ENCODE measurements at regions not wholly inside any gene's neighbourhood (a gene's known extent, or its start where the extent isn't known, plus 50 kb on each side); places are given as distances from the start of the nearest gene placed in this dataset.

GRCh38 chr6:159481897-159482296 is 211.1 kb downstream of the SOD2 start:
- no peak for DNase-seq (ENCODE audit: low read depth)
- TF ChIP-seq CTCF (IDR thresholded peaks at IDR 0.05; ENCODE audit: insufficient read depth, low read length, poor library complexity, severe bottlenecking): no peak
- Histone ChIP-seq H3K36me3 (ENCODE audit: control insufficient read depth, insufficient read depth, low read length) (no peaks in the 10 kb centered on the region), H3K27me3 (ENCODE audit: control insufficient read depth, insufficient read depth, low read length) (no peaks in the 10 kb centered on the region), H3K4me3 (ENCODE audit: low read depth, low read length) (no peak overlapping the region)

GRCh38 chr6:159480471-159480870 is 212.6 kb downstream of the SOD2 start:
- no peaks in the 10 kb centered on the region for H3K27me3 ChIP-seq (ENCODE audit: control insufficient read depth, insufficient read depth, low read length)
- DNase-seq (ENCODE audit: low read depth): no peak
- no peak for TF ChIP-seq CTCF (IDR thresholded peaks at IDR 0.05; ENCODE audit: insufficient read depth, low read length, poor library complexity, severe bottlenecking)
- no peak overlapping the region for H3K4me3 ChIP-seq (ENCODE audit: low read depth, low read length)
- H3K36me3 ChIP-seq (ENCODE audit: control insufficient read depth, insufficient read depth, low read length): no peaks in the 10 kb centered on the region

GRCh38 chr6:159479146-159479545 is 213.9 kb downstream of the SOD2 start:
- DNase-seq (ENCODE audit: low read depth): no peak
- no peak overlapping the region for H3K4me3 ChIP-seq (ENCODE audit: low read depth, low read length)
- no peaks in the 10 kb centered on the region for H3K27me3 ChIP-seq (ENCODE audit: control insufficient read depth, insufficient read depth, low read length)

GRCh38 chr6:159473475-159474263 is 219.4 kb downstream of the SOD2 start:
- Histone ChIP-seq H3K27me3 (ENCODE audit: control insufficient read depth, insufficient read depth, low read length) (no peaks in the 10 kb centered on the region), H3K4me3 (ENCODE audit: low read depth, low read length) (no peak overlapping the region), H3K36me3 (ENCODE audit: control insufficient read depth, insufficient read depth, low read length) (no peaks in the 10 kb centered on the region)
- no peak for TF ChIP-seq CTCF (IDR thresholded peaks at IDR 0.05; ENCODE audit: insufficient read depth, low read length, poor library complexity, severe bottlenecking)
- DNase-seq (ENCODE audit: low read depth): no peak

More at GRCh38 chr6:159479146-159479545, 213.9 kb downstream of the SOD2 start:
- H3K36me3 ChIP-seq (ENCODE audit: control insufficient read depth, insufficient read depth, low read length): no peaks in the 10 kb centered on the region
- no peak for TF ChIP-seq CTCF (IDR thresholded peaks at IDR 0.05; ENCODE audit: insufficient read depth, low read length, poor library complexity, severe bottlenecking)

GRCh38 chr6:159470397-159470796 is 222.6 kb downstream of the SOD2 start:
- no peak overlapping the region for H3K4me3 ChIP-seq (ENCODE audit: low read depth, low read length)

More at GRCh38 chr6:159470397-159470796, 222.6 kb downstream of the SOD2 start:
- H3K27me3 ChIP-seq (ENCODE audit: control insufficient read depth, insufficient read depth, low read length): no peaks in the 10 kb centered on the region
- DNase-seq (ENCODE audit: low read depth): no peak
- no peaks in the 10 kb centered on the region for H3K36me3 ChIP-seq (ENCODE audit: control insufficient read depth, insufficient read depth, low read length)
- TF ChIP-seq CTCF (IDR thresholded peaks at IDR 0.05; ENCODE audit: insufficient read depth, low read length, poor library complexity, severe bottlenecking): no peak

All from kidney epithelial cell (primary cell).